ENCODE measurements at regions not wholly inside any gene's neighbourhood (a gene's known extent, or its start where the extent isn't known, plus 50 kb on each side); places are given as distances from the start of the nearest gene placed in this dataset.

- ATAC-seq, result no peak
- no peak for TF ChIP-seq CTCF (IDR thresholded peaks at IDR 0.05)
- Histone ChIP-seq H3K27ac (no peak overlapping the region), H3K27me3 (no peaks in the 10 kb centered on the region), H3K36me3 (no peaks in the 10 kb centered on the region), H3K4me3 (no peak overlapping the region), H3K9me3 (no peaks in the 10 kb centered on the region), H3K4me1 (no peaks in the 10 kb centered on the region)
- intact Hi-C loops (cut with DNase I), result no loop called here
- DNase-seq, result no peak
These were observed 142.5 kb upstream of the RTL1 start for GRCh38 chr14:101046071-101046470.

- Histone ChIP-seq H3K27ac (no peak overlapping the region), H3K27me3 (no peaks in the 10 kb centered on the region), H3K4me3 (no peak overlapping the region), H3K36me3 (no peaks in the 10 kb centered on the region), H3K4me1 (no peaks in the 10 kb centered on the region), H3K9me3 (no peaks in the 10 kb centered on the region)
- ATAC-seq (no peak), DNase-seq (no peak)
- TF ChIP-seq CTCF (IDR thresholded peaks at IDR 0.05), result no peak
- intact Hi-C loops (cut with DNase I), result no loop called here
These were observed 143.8 kb upstream of the RTL1 start for GRCh38 chr14:101047326-101047725.

GRCh38 chr14:101048766-101049165, 145.2 kb upstream of the RTL1 start:
- ATAC-seq (no peak), DNase-seq (no peak)
- TF ChIP-seq CTCF (IDR thresholded peaks at IDR 0.05), result no peak
- Histone ChIP-seq H3K27me3 (no peaks in the 10 kb centered on the region), H3K4me1 (no peaks in the 10 kb centered on the region), H3K4me3 (no peak overlapping the region), H3K9me3 (no peaks in the 10 kb centered on the region), H3K36me3 (no peaks in the 10 kb centered on the region), H3K27ac (no peak overlapping the region)
- intact Hi-C loops (cut with DNase I), result no loop called here

- no peaks in the 10 kb centered on the region for H3K27me3 ChIP-seq
- no peaks in the 10 kb centered on the region for H3K36me3 ChIP-seq
- H3K4me3 ChIP-seq, result no peak overlapping the region
- TF ChIP-seq CTCF (IDR thresholded peaks at IDR 0.05), result no peak
- intact Hi-C loops (cut with DNase I), result no loop called here
- no peak for DNase-seq
- no peak overlapping the region for H3K27ac ChIP-seq
- no peaks in the 10 kb centered on the region for H3K9me3 ChIP-seq
- ATAC-seq, result no peak
- no peaks in the 10 kb centered on the region for H3K4me1 ChIP-seq
These were observed 146.0 kb upstream of the RTL1 start for GRCh38 chr14:101049511-101049910.

GRCh38 chr14:101049942-101050341, 146.4 kb upstream of the RTL1 start:
- intact Hi-C loops (cut with DNase I), result no loop called here
- Histone ChIP-seq H3K27ac (no peak overlapping the region), H3K4me3 (no peak overlapping the region), H3K9me3 (no peaks in the 10 kb centered on the region), H3K27me3 (no peaks in the 10 kb centered on the region), H3K36me3 (no peaks in the 10 kb centered on the region), H3K4me1 (no peaks in the 10 kb centered on the region)
- ATAC-seq (no peak), DNase-seq (no peak)
- no peak for TF ChIP-seq CTCF (IDR thresholded peaks at IDR 0.05)

- H3K4me1 ChIP-seq, result no peaks in the 10 kb centered on the region
- no peaks in the 10 kb centered on the region for H3K27me3 ChIP-seq
- no peak for TF ChIP-seq CTCF (IDR thresholded peaks at IDR 0.05)
- H3K9me3 ChIP-seq, result no peaks in the 10 kb centered on the region
- ATAC-seq (no peak), DNase-seq (no peak)
- intact Hi-C loops (cut with DNase I), result no loop called here
- H3K27ac ChIP-seq, result no peak overlapping the region
- no peak overlapping the region for H3K4me3 ChIP-seq
- no peaks in the 10 kb centered on the region for H3K36me3 ChIP-seq
These were observed 147.5 kb upstream of the RTL1 start for GRCh38 chr14:101050901-101051490.

Data from upper lobe of right lung (tissue), 1 donor.